HUDEP-2 (cell line): ENCODE measurements at regions not wholly inside any gene's neighbourhood (a gene's known extent, or its start where the extent isn't known, plus 50 kb on each side); places are given as distances from the start of the nearest gene placed in this dataset.
A peak's percentile ranks its signal among the peaks of the same experiment; 100 is the strongest.
"Not testable (repeated sequence)": the region's sequence is repeated elsewhere in the genome, so short reads cannot be mapped to it uniquely, and the experiment has no call there.

Source experiments
- DNase-seq, 76 experiments: peaks; one replicate each; lab custom pipeline; 2025; ENCODE audit not compliant: unreplicated experiment in 76 of 76; lab: John Stamatoyannopoulos, UW

- peak in 1 of 76 experiments; percentile 7 for DNase-seq
These were observed 100.3 kb upstream of the SVIL start for GRCh38 chr10:29734962-29735627.

DNA sequence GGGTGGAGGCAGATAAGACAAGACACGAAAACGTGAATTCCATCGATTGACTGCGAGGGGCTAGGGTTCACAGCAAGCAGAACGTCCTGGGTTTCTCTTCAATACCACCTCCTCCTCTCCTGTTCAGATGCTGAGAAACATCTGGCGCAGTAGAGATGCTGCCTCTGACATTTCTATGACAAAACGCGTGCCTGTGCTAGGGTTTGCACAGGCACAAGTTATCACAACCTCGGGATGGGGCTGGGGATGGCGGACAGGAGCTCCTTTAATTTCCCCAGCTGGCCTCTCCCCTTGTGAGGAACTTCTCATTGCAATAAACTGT, 99.8 kb upstream of the SVIL start:
- DNase-seq, result no peak

GRCh38 chr10:29733323-29733722, 98.6 kb upstream of the SVIL start:
- no peak for DNase-seq

DNA sequence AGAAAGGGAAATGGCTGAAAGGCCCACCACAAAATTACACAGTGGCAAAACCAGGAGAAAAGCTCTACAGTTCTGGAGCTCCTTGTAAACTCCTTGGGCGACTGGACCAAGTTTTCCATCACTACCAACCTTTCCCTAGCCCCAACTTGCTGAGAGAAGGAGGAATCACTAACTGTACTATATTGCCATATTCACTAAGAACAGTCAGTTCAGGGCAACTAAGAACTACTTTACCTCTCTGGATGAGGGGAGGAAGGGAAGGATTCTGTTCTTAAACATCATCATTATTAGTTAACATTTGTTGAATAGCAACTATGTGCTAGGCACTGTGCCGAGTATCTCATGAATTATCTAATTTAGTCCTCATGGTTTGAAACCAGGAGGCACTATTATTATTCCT, 98.1 kb upstream of the SVIL start:
- no peak for DNase-seq

DNA sequence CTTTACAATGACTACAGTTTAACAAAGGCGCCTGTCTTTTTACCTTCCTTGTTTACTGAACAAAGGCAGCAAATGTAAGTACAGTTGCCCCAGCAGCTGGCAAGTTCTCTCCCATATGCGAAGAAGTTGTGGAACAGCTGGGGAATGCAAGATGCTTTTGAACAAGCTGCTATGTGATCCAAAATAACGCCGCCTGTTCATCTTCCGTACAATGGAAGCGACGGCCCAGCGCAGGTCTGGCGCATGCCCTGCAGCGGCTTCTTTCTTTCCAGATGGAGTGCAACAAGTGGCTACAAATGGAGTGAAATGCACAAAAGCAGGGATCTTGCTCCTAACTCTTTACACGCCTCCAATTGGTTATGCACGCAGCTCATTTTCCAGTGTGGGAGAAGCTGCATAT, 97.0 kb upstream of the SVIL start:
- DNase-seq, result no peak

- DNase-seq, result no peak
These were observed 96.2 kb upstream of the SVIL start for GRCh38 chr10:29730969-29731368.

- DNase-seq, result no peak
These were observed 95.7 kb upstream of the SVIL start for GRCh38 chr10:29730458-29730857.

- no peak for DNase-seq
These were observed 93.8 kb upstream of the SVIL start for GRCh38 chr10:29728541-29729049.

DNA sequence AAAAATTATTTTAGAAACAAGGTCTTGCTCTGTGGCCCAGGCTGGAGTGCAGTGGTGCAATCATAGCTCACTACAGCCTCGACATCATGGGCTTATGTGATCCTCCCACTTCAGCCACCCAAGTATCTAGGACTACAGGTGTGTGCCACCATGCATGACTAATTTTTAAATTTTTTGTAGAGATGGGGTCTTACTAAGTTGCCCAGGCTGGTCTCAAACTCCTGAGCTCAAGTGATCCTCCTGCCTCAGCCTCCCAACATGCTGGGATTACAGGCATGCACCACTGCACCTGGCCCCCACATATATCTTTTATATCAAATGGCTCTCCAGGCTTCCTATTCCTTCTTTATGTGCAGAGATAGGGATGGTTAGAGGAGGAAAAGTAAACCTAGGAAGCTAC, 91.2 kb upstream of the SVIL start:
- DNase-seq, result not testable (repeated sequence)

DNA sequence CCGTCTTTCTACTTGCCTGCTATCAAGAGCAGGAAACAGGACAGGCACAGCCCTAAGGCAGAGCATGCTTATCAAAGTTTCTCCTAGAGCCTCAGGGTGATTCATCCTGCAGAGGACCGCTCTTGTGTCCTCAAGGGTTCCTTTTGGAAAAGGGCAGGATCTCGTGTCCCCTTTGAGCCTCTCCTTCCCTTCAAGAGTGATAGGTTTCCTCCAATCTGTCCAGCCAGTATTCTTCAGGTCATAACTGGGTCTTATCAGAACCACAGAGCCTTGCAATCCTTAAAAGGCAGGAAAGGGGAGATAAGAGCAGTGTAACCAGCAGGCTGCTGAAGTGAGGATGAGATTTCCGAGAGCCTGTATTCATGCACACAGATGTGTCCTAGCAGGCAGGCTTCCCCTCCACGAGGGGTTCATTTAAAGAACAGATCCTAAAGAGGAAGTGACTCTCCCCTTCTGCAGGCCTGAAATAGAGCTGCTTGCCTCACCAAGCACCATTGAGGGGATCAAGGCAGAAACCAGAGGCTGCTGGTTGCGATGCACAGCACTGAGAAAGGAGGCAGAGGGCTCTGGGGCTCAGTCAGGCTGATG, 90.5 kb upstream of the SVIL start:
- no peak for DNase-seq

DNA sequence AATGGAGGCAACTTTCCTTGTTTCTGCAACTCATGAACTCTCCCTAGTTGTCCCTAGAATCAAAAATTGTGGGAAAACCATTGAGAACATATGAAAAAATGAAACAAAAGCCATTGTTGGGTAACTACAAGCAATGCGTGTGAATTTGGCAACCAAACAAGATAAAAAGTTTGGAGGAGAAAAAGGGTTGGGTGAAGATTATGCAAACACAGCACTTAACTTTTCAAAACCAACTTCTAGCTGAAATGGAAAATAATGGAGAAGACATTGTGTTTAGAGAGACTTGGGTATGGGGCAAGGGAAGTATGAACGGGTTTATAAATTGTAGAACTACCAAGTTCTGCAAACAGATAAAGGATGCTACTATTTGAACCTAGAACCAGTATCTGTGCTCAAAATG, 89.0 kb upstream of the SVIL start:
- DNase-seq, result no peak

DNA sequence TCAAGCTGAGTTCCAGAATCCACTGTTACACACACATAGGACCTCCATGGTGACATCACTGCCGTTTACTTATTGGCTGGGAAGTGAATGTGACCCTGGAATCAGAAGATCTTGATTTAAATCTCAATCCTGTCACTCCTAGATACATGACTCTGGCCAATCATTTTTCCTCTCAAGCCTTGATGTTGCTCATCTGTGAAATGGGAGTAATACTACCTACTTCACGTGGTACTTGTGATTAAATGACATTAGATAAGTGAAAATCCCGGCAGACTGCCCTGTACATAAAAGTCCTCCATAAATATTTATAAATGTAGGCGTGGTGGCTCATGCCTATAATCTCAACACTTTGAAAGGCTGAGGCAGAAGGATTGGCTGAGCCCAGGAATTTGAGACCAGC, 88.0 kb upstream of the SVIL start:
- DNase-seq, result no peak

DNA sequence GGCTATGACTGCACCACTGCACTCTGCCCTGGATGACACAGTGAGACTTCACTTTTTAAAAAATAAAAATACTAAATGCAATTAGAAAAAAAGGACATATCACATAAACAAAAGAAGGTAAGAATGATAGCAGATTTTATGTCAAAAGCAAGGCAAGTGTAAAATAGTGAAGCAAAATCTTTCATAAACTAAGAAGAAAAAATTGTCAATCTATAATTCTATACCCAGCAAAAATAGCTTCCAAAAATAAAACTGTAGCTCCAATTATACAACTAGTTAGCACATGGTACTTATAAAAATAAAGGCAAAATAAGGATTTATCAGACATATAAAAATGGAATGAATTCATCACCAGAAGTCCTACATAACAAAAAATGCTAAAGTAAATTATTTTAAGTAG, 85.4 kb upstream of the SVIL start:
- DNase-seq, result no peak

GRCh38 chr10:29719281-29719675, 84.5 kb upstream of the SVIL start:
- DNase-seq, result no peak

DNA sequence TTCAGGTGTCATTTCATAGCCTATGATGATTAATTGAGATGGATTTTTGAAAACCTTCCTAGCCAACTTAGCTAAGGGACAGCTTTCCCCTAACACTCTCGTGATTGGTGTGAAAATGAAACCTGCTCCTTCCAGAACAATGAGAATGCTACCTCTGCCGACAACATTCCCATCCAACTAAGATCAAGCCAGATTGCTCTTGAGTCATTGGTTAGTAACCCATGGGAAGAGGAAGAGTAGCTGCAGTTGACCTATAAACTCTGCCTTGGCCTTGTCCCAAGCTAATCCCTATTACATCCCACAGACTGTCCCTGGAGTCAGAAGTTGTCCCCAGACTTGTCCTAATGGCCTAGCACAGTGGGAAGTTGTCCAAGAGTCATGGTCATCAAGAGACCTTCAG, 80.5 kb upstream of the SVIL start:
- DNase-seq, result no peak

- peak in 3 of 76 experiments; percentile 3 to 11 (median 4) for DNase-seq
These were observed 79.5 kb upstream of the SVIL start for GRCh38 chr10:29714096-29714874.

DNA sequence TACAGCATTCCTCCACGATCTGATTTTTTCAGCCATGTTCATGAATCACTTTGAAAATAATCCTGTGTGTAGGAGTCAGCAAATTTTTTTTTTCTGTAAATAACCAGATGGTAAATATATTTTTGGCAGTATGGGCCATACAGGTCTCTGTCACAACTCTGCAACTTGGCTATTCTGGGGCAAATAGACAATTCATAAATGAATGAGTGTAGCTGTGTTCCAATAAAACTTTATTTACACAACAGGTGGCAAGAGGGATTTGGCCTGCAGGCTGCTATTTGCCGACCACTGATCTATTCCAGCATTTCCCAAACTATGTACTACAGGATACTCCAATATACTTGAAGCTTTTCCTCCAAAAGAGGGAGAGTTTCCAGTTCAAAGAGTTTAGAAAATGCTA, 78.7 kb upstream of the SVIL start:
- no peak for DNase-seq

DNA sequence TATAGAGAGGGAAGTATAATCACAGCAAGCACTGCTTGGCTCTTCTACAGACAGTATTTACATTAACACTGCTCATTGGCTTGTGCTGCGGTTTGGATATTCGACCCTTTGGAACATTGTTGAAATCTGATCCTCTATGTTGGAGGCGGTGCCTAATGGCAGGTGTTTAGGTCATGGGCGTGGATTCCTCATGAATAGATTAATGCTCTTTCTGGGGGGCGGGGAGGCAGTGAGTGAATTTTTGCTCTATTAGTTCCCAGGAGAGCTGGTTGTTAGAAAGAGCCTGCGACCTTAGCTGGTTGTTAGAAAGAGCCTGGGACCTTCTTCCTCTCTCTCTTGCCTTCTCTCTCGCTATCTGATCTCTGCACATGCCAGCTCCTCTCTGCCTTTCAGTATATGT, 77.3 kb upstream of the SVIL start:
- no peak for DNase-seq

GRCh38 chr10:29710128-29710527, 75.4 kb upstream of the SVIL start:
- no peak for DNase-seq

DNA sequence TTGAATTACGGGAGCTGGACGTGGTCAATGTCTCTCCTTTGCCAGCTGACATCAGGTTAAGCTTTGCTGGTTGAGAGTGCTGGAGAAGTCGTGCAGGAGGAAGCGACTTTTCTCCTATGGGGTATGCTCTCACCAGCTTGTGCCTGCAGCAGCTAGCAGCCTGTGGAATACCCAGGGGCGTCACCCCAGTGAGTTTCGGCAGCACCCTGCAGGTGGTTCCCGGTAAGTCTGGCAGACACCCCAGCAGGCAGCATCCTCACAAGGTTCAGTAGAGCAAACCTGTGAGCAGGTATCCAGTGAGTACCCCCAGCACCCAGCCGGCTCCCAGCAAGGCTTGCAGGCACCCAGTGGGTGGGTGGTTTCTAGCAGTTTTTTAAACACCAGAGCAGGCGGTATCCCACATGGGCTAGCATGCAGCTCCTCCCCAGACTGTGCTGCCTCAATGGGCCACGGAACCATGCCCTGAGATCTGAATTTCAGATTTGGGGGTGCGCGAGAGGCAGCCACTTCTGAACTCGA, 74.8 kb upstream of the SVIL start:
- no peak for DNase-seq

DNA sequence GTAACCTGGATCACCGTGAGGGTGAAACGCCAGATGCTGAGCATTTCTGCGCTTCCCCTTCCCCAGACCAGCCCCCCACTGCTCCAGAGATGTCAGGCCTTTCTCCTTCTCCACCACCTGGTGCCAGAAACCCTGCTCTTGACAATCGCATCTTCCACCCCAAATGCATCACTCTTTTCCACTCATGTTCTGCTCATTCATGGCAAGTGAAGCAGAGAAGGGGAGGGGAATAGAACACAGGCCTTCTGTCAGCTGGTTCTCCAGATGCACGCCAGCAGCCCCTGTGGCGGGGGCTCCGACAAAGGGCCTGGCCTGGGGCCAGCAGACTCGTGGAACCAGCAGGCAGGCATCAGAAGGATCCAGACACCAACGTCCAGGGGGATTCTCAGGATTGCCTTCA, 68.5 kb upstream of the SVIL start:
- DNase-seq, result no peak
